PC-3 (cell line): ENCODE measurements at regions not wholly inside any gene's neighbourhood (a gene's known extent, or its start where the extent isn't known, plus 50 kb on each side); places are given as distances from the start of the nearest gene placed in this dataset.

Experiments
- EZH2phosphoT487 ChIP-seq: fragments of 300-600 bp; sonication (generic); IDR thresholded peaks from 2 replicates; pipeline ENCODE4 v1.6.1; 2018; ENCODE audit warnings: mild to moderate bottlenecking, antibody characterized with exemption, low read length, borderline replicate concordance
- TF ChIP-seq, protein P1 (sequence below): fragments of 300-600 bp; sonication (generic); conservative IDR thresholded peaks from 2 replicates; pipeline ENCODE4 v1.5.1; 2017; ENCODE audit warnings: antibody characterized with exemption, low read depth, mild to moderate bottlenecking, low read length

DNA sequence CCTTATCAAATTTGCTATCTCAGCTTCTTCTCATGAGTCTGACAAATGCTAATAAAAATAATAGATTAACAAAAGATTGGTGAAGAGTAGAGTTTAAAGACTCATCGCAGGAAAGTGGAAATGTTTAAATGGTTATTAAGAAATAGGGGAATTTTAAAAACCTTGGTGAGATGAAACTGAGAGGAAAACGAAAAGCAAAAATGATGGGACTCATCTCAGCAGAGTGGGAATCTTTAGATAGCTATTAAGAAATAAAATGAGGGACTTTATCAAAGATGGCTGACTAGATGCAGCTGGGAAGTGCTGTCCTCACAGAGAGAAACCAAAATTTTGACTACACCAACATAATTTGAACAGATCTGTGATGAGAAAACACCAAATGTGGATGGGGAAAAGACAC lies 79.2 kb upstream of the CD163 start:
- TF ChIP-seq EZH2phosphoT487 = no peak
- TF ChIP-seq, protein P1, sequence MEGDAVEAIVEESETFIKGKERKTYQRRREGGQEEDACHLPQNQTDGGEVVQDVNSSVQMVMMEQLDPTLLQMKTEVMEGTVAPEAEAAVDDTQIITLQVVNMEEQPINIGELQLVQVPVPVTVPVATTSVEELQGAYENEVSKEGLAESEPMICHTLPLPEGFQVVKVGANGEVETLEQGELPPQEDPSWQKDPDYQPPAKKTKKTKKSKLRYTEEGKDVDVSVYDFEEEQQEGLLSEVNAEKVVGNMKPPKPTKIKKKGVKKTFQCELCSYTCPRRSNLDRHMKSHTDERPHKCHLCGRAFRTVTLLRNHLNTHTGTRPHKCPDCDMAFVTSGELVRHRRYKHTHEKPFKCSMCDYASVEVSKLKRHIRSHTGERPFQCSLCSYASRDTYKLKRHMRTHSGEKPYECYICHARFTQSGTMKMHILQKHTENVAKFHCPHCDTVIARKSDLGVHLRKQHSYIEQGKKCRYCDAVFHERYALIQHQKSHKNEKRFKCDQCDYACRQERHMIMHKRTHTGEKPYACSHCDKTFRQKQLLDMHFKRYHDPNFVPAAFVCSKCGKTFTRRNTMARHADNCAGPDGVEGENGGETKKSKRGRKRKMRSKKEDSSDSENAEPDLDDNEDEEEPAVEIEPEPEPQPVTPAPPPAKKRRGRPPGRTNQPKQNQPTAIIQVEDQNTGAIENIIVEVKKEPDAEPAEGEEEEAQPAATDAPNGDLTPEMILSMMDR = no peak
